ENCODE measurements at regions not wholly inside any gene's neighbourhood (a gene's known extent, or its start where the extent isn't known, plus 50 kb on each side); places are given as distances from the start of the nearest gene placed in this dataset.
"Not testable (repeated sequence)": the region's sequence is repeated elsewhere in the genome, so short reads cannot be mapped to it uniquely, and the experiment has no call there.

GRCh38 chr21:28487455-28488070 is 505.1 kb downstream of the LTN1 start:
- DNase-seq (ENCODE audit: low spot score): no peak
- TF ChIP-seq CTCF (IDR thresholded peaks at IDR 0.05; ENCODE audit: borderline replicate concordance, control extremely low read depth, extremely low read depth, insufficient read depth, missing control alignments): no peak
- in situ Hi-C loops (cut with MboI; ENCODE audit: low sequenced_read_pairs, unreplicated experiment): no loop called here

- no peak for DNase-seq (ENCODE audit: low spot score)
- in situ Hi-C loops (cut with MboI; ENCODE audit: low sequenced_read_pairs, unreplicated experiment): no loop called here
- TF ChIP-seq CTCF (IDR thresholded peaks at IDR 0.05; ENCODE audit: borderline replicate concordance, control extremely low read depth, extremely low read depth, insufficient read depth, missing control alignments): no peak
Measured at GRCh38 chr21:28485301-28486022, 507.2 kb downstream of the LTN1 start.

- DNase-seq (ENCODE audit: low spot score): no peak
- in situ Hi-C loops (cut with MboI; ENCODE audit: low sequenced_read_pairs, unreplicated experiment): no loop called here
Measured at GRCh38 chr21:28483301-28484035, 509.2 kb downstream of the LTN1 start.

GRCh38 chr21:28482657-28483056 is 510.0 kb downstream of the LTN1 start:
- no peak for DNase-seq (ENCODE audit: low spot score)
- in situ Hi-C loops (cut with MboI; ENCODE audit: low sequenced_read_pairs, unreplicated experiment): no loop called here
- TF ChIP-seq CTCF (IDR thresholded peaks at IDR 0.05; ENCODE audit: borderline replicate concordance, control extremely low read depth, extremely low read depth, insufficient read depth, missing control alignments): no peak

More at GRCh38 chr21:28483301-28484035, 509.2 kb downstream of the LTN1 start:
- TF ChIP-seq CTCF (IDR thresholded peaks at IDR 0.05; ENCODE audit: borderline replicate concordance, control extremely low read depth, extremely low read depth, insufficient read depth, missing control alignments): no peak

GRCh38 chr21:28480470-28480869 is 512.2 kb downstream of the LTN1 start:
- DNase-seq (ENCODE audit: low spot score): no peak
- in situ Hi-C loops (cut with MboI; ENCODE audit: low sequenced_read_pairs, unreplicated experiment): no loop called here
- no peak for TF ChIP-seq CTCF (IDR thresholded peaks at IDR 0.05; ENCODE audit: borderline replicate concordance, control extremely low read depth, extremely low read depth, insufficient read depth, missing control alignments)

GRCh38 chr21:28473530-28474220 is 519.0 kb downstream of the LTN1 start:
- DNase-seq (ENCODE audit: low spot score): no peak
- in situ Hi-C loops (cut with MboI; ENCODE audit: low sequenced_read_pairs, unreplicated experiment): no loop called here
- no peak for TF ChIP-seq CTCF (IDR thresholded peaks at IDR 0.05; ENCODE audit: borderline replicate concordance, control extremely low read depth, extremely low read depth, insufficient read depth, missing control alignments)

- in situ Hi-C loops (cut with MboI; ENCODE audit: low sequenced_read_pairs, unreplicated experiment); DNase-seq (ENCODE audit: low spot score): not testable (repeated sequence)
Measured at GRCh38 chr21:28472543-28472942, 520.1 kb downstream of the LTN1 start.
